ENCODE measurements at regions not wholly inside any gene's neighbourhood (a gene's known extent, or its start where the extent isn't known, plus 50 kb on each side); places are given as distances from the start of the nearest gene placed in this dataset.

GRCh38 chr1:200233393-200233792 is 176.4 kb downstream of the ZNF281 start:
- Histone ChIP-seq H3K27ac (peak overlapping the region in 2 of 10 donors; percentile 34 to 51), H3K4me3 (peak overlapping the region in 1 of 10 donors; percentile 21), H3K9me3 (no peaks in the 10 kb centered on the region), H3K27me3 (no peaks in the 10 kb centered on the region), H3K36me3 (no peaks in the 10 kb centered on the region), H3K4me1 (peaks cover 0 to 23% (median 0%) of the 10 kb centered on the region in 9 donors)
- intact Hi-C loops (cut with DNase I) = no loop called here
- ATAC-seq = peak in 1 of 8 donors; percentile 51
- DNase-seq = no peak
- 58 to 66% methylated on average over 10 of the region's 10 CpGs for WGBS, 2 donors
- TF ChIP-seq CTCF (IDR thresholded peaks at IDR 0.05) = no peak

- peak overlapping the region in 3 of 10 donors; percentile 3 to 52 (median 29) for H3K27ac ChIP-seq
- no peak for TF ChIP-seq CTCF (IDR thresholded peaks at IDR 0.05)
- ATAC-seq (peak in 1 of 8 donors; percentile 48), DNase-seq (no peak)
- peaks cover 0 to 2% (median 0%) of the 10 kb centered on the region in 7 donors for H3K27me3 ChIP-seq
- no peak overlapping the region for H3K4me3 ChIP-seq
- no peaks in the 10 kb centered on the region for H3K9me3 ChIP-seq
- no peaks in the 10 kb centered on the region for H3K36me3 ChIP-seq
- peaks cover 0 to 32% (median 0%) of the 10 kb centered on the region in 9 donors for H3K4me1 ChIP-seq
- intact Hi-C loops (cut with DNase I) = no loop called here
- 49 to 69% methylated on average over 1 of the region's 1 CpG for WGBS, 2 donors
Observed at GRCh38 chr1:200231787-200232231, 178.0 kb downstream of the ZNF281 start.

GRCh38 chr1:200230671-200231070 is 179.2 kb downstream of the ZNF281 start:
- DNase-seq (no peak), ATAC-seq (no peak)
- 96 to 100% methylated on average over 1 of the region's 1 CpG for WGBS, 2 donors
- Histone ChIP-seq H3K4me3 (no peak overlapping the region), H3K9me3 (no peaks in the 10 kb centered on the region), H3K27me3 (peaks cover 0 to 13% (median 6%) of the 10 kb centered on the region in 7 donors), H3K27ac (peak overlapping the region in 1 of 10 donors; percentile 52), H3K4me1 (peaks cover 0 to 40% (median 0%) of the 10 kb centered on the region in 9 donors), H3K36me3 (no peaks in the 10 kb centered on the region)
- intact Hi-C loops (cut with DNase I) = no loop called here
- no peak for TF ChIP-seq CTCF (IDR thresholded peaks at IDR 0.05)

- H3K27me3 ChIP-seq = peaks cover 0 to 17% (median 7%) of the 10 kb centered on the region in 7 donors
- peak overlapping the region in 1 of 10 donors; percentile 11 for H3K27ac ChIP-seq
- H3K9me3 ChIP-seq = no peaks in the 10 kb centered on the region
- 80 to 82% methylated on average over 4 of the region's 4 CpGs for WGBS, 2 donors
- DNase-seq (no peak), ATAC-seq (no peak)
- TF ChIP-seq CTCF (IDR thresholded peaks at IDR 0.05) = no peak
- H3K4me3 ChIP-seq = no peak overlapping the region
- peaks cover 0 to 40% (median 0%) of the 10 kb centered on the region in 9 donors for H3K4me1 ChIP-seq
- no peaks in the 10 kb centered on the region for H3K36me3 ChIP-seq
- intact Hi-C loops (cut with DNase I) = loop anchor here in 1 of 10 donors (2.0 kb wide), 1 partner anchor 54 kb away; no protein-coding TSS in a partner anchor
Observed at GRCh38 chr1:200228486-200228885, 181.3 kb downstream of the ZNF281 start.
